ENCODE measurements at regions not wholly inside any gene's neighbourhood (a gene's known extent, or its start where the extent isn't known, plus 50 kb on each side); places are given as distances from the start of the nearest gene placed in this dataset.

DNA sequence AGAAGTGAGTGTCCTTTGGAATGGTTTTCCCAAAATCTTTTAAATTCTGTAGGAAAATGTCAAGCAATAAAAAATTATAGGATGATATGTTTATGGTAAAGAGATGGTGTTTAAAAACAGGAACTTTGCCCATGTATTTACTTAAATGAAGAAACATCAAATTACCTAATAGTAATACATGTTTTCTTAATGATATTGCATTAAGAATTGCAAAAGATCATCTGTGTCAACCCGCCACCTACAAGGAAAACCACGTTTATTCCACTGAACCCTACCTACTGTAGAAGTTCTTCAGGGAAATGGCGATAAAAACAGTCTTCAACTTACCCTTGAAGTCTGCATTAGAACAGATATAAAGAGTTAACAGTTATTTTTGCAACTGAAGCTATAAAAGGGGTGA lies 67.2 kb upstream of the NDP start:
- Mint-ChIP-seq H3K36me3 (ENCODE audit: low read depth) (no peaks in the 10 kb centered on the region), H3K27ac (no peak overlapping the region), H3K4me1 (peaks cover 7% of the 10 kb centered on the region), H3K9me3 (peaks cover 16% of the 10 kb centered on the region), H3K27me3 (ENCODE audit: low read depth, poor library complexity) (no peaks in the 10 kb centered on the region), H3K4me3 (no peak overlapping the region)
- no peak for TF ChIP-seq CTCF (IDR thresholded peaks at IDR 0.05)
- no peak for DNase-seq

GRCh38 chrX:44039556-44039955 lies 66.4 kb upstream of the NDP start:
- H3K4me1 Mint-ChIP-seq = peaks cover 7% of the 10 kb centered on the region
- TF ChIP-seq CTCF (IDR thresholded peaks at IDR 0.05) = no peak
- no peaks in the 10 kb centered on the region for H3K27me3 Mint-ChIP-seq (ENCODE audit: low read depth, poor library complexity)
- DNase-seq = no peak
- no peak overlapping the region for H3K27ac Mint-ChIP-seq
- H3K9me3 Mint-ChIP-seq = peaks cover 12% of the 10 kb centered on the region
- no peaks in the 10 kb centered on the region for H3K36me3 Mint-ChIP-seq (ENCODE audit: low read depth)
- H3K4me3 Mint-ChIP-seq = no peak overlapping the region

- no peaks in the 10 kb centered on the region for H3K27me3 Mint-ChIP-seq (ENCODE audit: low read depth, poor library complexity)
- no peaks in the 10 kb centered on the region for H3K36me3 Mint-ChIP-seq (ENCODE audit: low read depth)
- peaks cover 4% of the 10 kb centered on the region for H3K9me3 Mint-ChIP-seq
- peaks cover 7% of the 10 kb centered on the region for H3K4me1 Mint-ChIP-seq
- H3K27ac Mint-ChIP-seq = no peak overlapping the region
- no peak overlapping the region for H3K4me3 Mint-ChIP-seq
- DNase-seq = no peak
- no peak for TF ChIP-seq CTCF (IDR thresholded peaks at IDR 0.05)
Measured at GRCh38 chrX:44036336-44036735, 63.1 kb upstream of the NDP start.

DNA sequence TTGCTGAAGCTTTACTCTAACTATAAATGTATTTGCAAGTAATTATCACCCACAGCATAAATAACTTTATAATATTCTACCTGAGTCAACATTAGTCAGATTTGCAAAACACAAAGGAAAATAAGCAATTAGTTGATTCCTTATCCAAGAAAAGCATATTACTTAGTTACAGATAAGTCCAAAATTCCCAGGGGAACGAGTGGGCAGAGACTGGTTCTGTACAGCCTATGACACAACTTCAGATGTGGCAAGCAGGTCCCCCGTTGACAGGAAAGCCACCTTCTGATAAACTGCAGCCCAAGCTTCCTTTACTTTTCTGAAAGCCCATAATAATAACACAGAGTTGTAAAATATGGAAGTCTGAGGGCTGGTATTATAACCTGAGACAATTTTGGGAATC lies 62.4 kb upstream of the NDP start:
- no peaks in the 10 kb centered on the region for H3K27me3 Mint-ChIP-seq (ENCODE audit: low read depth, poor library complexity)
- H3K27ac Mint-ChIP-seq = no peak overlapping the region
- H3K9me3 Mint-ChIP-seq = no peaks in the 10 kb centered on the region
- H3K4me3 Mint-ChIP-seq = no peak overlapping the region
- no peak for DNase-seq
- H3K36me3 Mint-ChIP-seq (ENCODE audit: low read depth) = no peaks in the 10 kb centered on the region
- peaks cover 7% of the 10 kb centered on the region for H3K4me1 Mint-ChIP-seq
- no peak for TF ChIP-seq CTCF (IDR thresholded peaks at IDR 0.05)

DNA sequence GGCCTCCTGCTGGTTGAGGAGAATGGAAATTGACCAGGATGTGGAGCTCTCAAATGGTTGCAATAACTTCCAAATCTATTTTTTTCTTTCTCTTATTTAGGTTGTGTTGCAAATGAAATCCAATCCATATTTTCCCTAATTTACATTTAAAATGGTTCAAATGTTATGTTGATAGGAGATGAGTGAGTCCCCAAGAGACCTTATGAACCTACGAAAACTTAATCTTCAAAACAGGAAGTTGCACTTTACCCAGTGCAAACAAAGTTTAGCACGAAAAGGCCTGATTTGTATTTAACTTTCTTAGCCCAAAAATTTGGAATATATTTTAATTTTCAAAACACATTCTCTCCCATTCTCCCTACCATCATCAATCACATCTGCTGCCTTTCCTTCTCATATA lies 59.3 kb upstream of the NDP start:
- no peak for DNase-seq
- Mint-ChIP-seq H3K27ac (no peak overlapping the region), H3K9me3 (peaks cover 12% of the 10 kb centered on the region), H3K36me3 (ENCODE audit: low read depth) (no peaks in the 10 kb centered on the region), H3K4me3 (no peak overlapping the region), H3K4me1 (no peaks in the 10 kb centered on the region), H3K27me3 (ENCODE audit: low read depth, poor library complexity) (no peaks in the 10 kb centered on the region)
- TF ChIP-seq CTCF (IDR thresholded peaks at IDR 0.05) = no peak

DNA sequence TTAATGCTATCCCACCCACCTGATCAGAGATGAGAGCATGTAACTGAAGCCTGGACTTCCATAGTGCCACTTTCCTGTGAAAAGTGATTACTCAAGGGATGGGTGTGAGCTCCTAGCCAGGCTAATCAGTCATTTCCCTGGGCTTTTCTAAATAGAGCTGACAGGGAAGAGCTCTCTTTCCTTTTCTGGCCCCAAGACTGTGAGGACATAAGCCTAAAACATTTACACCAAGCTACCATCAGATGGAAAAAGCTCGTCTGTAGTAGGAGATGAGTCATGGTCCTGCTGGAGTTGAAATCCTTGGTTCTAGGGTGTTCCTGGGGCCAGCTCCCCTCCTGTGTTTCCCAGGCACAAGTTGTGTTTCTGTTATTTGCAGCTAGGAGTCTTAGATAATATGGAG lies 52.4 kb upstream of the NDP start:
- Mint-ChIP-seq H3K27me3 (ENCODE audit: low read depth, poor library complexity) (no peaks in the 10 kb centered on the region), H3K36me3 (ENCODE audit: low read depth) (no peaks in the 10 kb centered on the region), H3K27ac (no peak overlapping the region), H3K4me3 (no peak overlapping the region), H3K9me3 (peaks cover 26% of the 10 kb centered on the region), H3K4me1 (no peaks in the 10 kb centered on the region)
- no peak for DNase-seq
- TF ChIP-seq CTCF (IDR thresholded peaks at IDR 0.05) = no peak
